ENCODE measurements at regions not wholly inside any gene's neighbourhood (a gene's known extent, or its start where the extent isn't known, plus 50 kb on each side); places are given as distances from the start of the nearest gene placed in this dataset.

GRCh38 chrX:82764521-82764920, 743.6 kb upstream of the POU3F4 start:
- no peak overlapping the region for H3K56ac ChIP-seq (replicated peaks; ENCODE audit: insufficient read length, low read depth, low read length)
- no peak overlapping the region for H3K14ac ChIP-seq (ENCODE audit: insufficient read length)
- no peak overlapping the region for H3K23ac ChIP-seq (ENCODE audit: insufficient read length)
- H4K5ac ChIP-seq (ENCODE audit: insufficient read length, low read depth, low read length) = no peak overlapping the region
- no peak overlapping the region for H2BK15ac ChIP-seq (ENCODE audit: low read length)
- H2BK12ac ChIP-seq (ENCODE audit: low read depth, low read length) = no peak overlapping the region
- no peak overlapping the region for H3K27ac ChIP-seq (ENCODE audit: low read depth, low read length)
- ChIA-PET CTCF (ENCODE audit: partially characterized antibody) (no interaction called here), POLR2A (ENCODE audit: partially characterized antibody) (no interaction called here)
- no peaks in the 10 kb centered on the region for H3K23me2 ChIP-seq (ENCODE audit: low read depth, low read length)
- no peak overlapping the region for H3K18ac ChIP-seq (ENCODE audit: extremely low read depth, low read length)
- no peaks in the 10 kb centered on the region for H3K27me3 ChIP-seq (replicated peaks in 1 of 4; ENCODE audit: control insufficient read depth in 3 of 4, extremely low read depth in 1 of 4, insufficient read depth in 3 of 4, low read length in 3 of 4)
- FAIRE-seq (no peak), DNase-seq (ENCODE audit: low read depth in 1 of 2, low spot score in 2 of 2) (no peak)
- H3K4me1 ChIP-seq (replicated peaks in 1 of 4; ENCODE audit: control insufficient read depth in 3 of 4, insufficient read depth in 4 of 4, low read length in 3 of 4) = no peaks in the 10 kb centered on the region
- H3K9me3 ChIP-seq (ENCODE audit: insufficient read depth in 2 of 2, low read depth in 1 of 2, low read length in 1 of 2) = no peaks in the 10 kb centered on the region
- H2BK20ac ChIP-seq (ENCODE audit: low read length) = no peak overlapping the region
- no peak overlapping the region for H4K91ac ChIP-seq (replicated peaks; ENCODE audit: insufficient read length, low read length)
- no peaks in the 10 kb centered on the region for H3K79me2 ChIP-seq (ENCODE audit: control insufficient read depth in 1 of 2, insufficient read depth in 2 of 2, low read length in 2 of 2)
- H3K36me3 ChIP-seq (ENCODE audit: control insufficient read depth in 2 of 4, insufficient read depth in 4 of 4, low read length in 3 of 4) = no peaks in the 10 kb centered on the region
- H2AK5ac ChIP-seq (ENCODE audit: low read depth, low read length) = no peak overlapping the region
- no peaks in the 10 kb centered on the region for H4K20me1 ChIP-seq (replicated peaks in 1 of 2; ENCODE audit: control insufficient read depth in 1 of 2, insufficient read depth in 2 of 2, low read length in 2 of 2)
- no peak overlapping the region for H4K8ac ChIP-seq (ENCODE audit: extremely low read depth, insufficient read depth, low read length)
- 86% methylated on average over 2 of the region's 2 CpGs; no CpG with 5 or more reads in 1 of the 2 experiments for WGBS, 2 experiments (ENCODE audit: extremely low coverage in 1 of 2, insufficient coverage in 1 of 2, insufficient read length in 1 of 2, insufficient replicate concordance in 2 of 2, low coverage in 1 of 2, low lambda C conversion rate in 2 of 2, missing lambda C conversion rate in 1 of 2)
- H2AFZ ChIP-seq (ENCODE audit: low read length) = no peak overlapping the region
- H3K4ac ChIP-seq (replicated peaks; ENCODE audit: insufficient read length, low read depth, low read length) = no peak overlapping the region
- no peak overlapping the region for H3K4me3 ChIP-seq (ENCODE audit: extremely low read depth in 1 of 4, insufficient read depth in 2 of 4, low read depth in 3 of 4, low read length in 4 of 4)
- H3K9ac ChIP-seq (replicated peaks in 1 of 4; ENCODE audit: extremely low read depth in 1 of 4, low read depth in 3 of 4, low read length in 3 of 4) = no peak overlapping the region
- H2BK5ac ChIP-seq (ENCODE audit: low read depth, low read length) = no peak overlapping the region
- H3K4me2 ChIP-seq (ENCODE audit: insufficient read depth in 1 of 2, low read depth in 2 of 2, low read length in 2 of 2) = no peak overlapping the region
- no peak overlapping the region for H2BK120ac ChIP-seq (replicated peaks; ENCODE audit: low read depth, low read length)
- H3K79me1 ChIP-seq (ENCODE audit: low read depth, low read length) = no peaks in the 10 kb centered on the region
- TF ChIP-seq JUND (IDR thresholded peaks at IDR 0.05; ENCODE audit: low read length) = no peak
- TF ChIP-seq HDAC2 (IDR thresholded peaks at IDR 0.05; ENCODE audit: borderline replicate concordance in 1 of 2, low read depth in 2 of 2, low read length in 2 of 2) = no peak
- no peak for TF ChIP-seq SUZ12 (IDR thresholded peaks at IDR 0.05; ENCODE audit: low read length)
- no peak for TF ChIP-seq PHF8 (conservative IDR thresholded peaks at IDR 0.05; ENCODE audit: low read depth, low read length)
- no peak for TF ChIP-seq GTF2F1 (IDR thresholded peaks at IDR 0.05; ENCODE audit: borderline replicate concordance, low read depth, low read length)
- no peak for TF ChIP-seq RAD21 (IDR thresholded peaks at IDR 0.05 in 1 of 2, conservative IDR thresholded peaks at IDR 0.05 in 1 of 2; ENCODE audit: low read depth in 2 of 2, low read length in 2 of 2)
- TF ChIP-seq CBX5 (IDR thresholded peaks at IDR 0.05; ENCODE audit: low read depth, low read length) = no peak
- no peak for TF ChIP-seq CBX8 (IDR thresholded peaks at IDR 0.05; ENCODE audit: borderline replicate concordance, low read depth, low read length)
- TF ChIP-seq HDAC6 (IDR thresholded peaks at IDR 0.05; ENCODE audit: low read depth, low read length) = no peak
- TF ChIP-seq, protein P1, sequence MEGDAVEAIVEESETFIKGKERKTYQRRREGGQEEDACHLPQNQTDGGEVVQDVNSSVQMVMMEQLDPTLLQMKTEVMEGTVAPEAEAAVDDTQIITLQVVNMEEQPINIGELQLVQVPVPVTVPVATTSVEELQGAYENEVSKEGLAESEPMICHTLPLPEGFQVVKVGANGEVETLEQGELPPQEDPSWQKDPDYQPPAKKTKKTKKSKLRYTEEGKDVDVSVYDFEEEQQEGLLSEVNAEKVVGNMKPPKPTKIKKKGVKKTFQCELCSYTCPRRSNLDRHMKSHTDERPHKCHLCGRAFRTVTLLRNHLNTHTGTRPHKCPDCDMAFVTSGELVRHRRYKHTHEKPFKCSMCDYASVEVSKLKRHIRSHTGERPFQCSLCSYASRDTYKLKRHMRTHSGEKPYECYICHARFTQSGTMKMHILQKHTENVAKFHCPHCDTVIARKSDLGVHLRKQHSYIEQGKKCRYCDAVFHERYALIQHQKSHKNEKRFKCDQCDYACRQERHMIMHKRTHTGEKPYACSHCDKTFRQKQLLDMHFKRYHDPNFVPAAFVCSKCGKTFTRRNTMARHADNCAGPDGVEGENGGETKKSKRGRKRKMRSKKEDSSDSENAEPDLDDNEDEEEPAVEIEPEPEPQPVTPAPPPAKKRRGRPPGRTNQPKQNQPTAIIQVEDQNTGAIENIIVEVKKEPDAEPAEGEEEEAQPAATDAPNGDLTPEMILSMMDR (IDR thresholded peaks at IDR 0.05; ENCODE audit: control extremely low read depth in 1 of 3, insufficient read depth in 1 of 3, low read depth in 1 of 3, low read length in 3 of 3) = no peak
- no peak for TF ChIP-seq TAF7 (optimal IDR thresholded peaks at IDR 0.05; ENCODE audit: borderline replicate concordance, low read depth, low read length)
- TF ChIP-seq EGR1 (IDR thresholded peaks at IDR 0.05; ENCODE audit: borderline replicate concordance, low read depth, low read length) = no peak

All from H1 (cell line).